ENCODE measurements at regions not wholly inside any gene's neighbourhood (a gene's known extent, or its start where the extent isn't known, plus 50 kb on each side); places are given as distances from the start of the nearest gene placed in this dataset.

DNA sequence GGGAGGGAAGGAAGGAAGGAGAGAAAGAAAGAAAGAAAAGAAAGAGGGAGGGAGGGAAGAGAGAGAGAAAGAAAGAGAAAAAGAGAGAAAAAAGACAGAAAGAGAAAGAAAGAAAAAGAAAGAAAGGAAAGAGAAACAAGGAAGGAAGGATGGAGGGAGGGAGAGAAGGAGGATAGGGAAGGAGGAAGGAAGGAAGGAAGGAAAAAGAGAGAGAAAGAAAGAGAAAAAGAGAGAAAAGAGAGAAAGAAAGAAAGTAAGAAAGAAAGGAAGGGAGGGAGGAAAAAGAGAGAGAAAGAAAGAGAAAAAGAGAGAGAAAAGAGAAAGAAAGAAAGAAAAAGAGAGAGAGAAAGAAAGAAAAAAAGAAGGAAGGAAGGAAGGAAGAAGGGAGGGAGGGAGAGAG is 105.8 kb upstream of the RBPJ start (continued):
- TF ChIP-seq, protein P1, sequence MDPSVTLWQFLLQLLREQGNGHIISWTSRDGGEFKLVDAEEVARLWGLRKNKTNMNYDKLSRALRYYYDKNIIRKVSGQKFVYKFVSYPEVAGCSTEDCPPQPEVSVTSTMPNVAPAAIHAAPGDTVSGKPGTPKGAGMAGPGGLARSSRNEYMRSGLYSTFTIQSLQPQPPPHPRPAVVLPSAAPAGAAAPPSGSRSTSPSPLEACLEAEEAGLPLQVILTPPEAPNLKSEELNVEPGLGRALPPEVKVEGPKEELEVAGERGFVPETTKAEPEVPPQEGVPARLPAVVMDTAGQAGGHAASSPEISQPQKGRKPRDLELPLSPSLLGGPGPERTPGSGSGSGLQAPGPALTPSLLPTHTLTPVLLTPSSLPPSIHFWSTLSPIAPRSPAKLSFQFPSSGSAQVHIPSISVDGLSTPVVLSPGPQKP (IDR thresholded peaks at IDR 0.05; ENCODE audit: low read depth, low read length): no peak
- TF ChIP-seq EP300 (IDR thresholded peaks at IDR 0.05; ENCODE audit: borderline replicate concordance in 1 of 2, control insufficient read depth in 1 of 2, low read depth in 2 of 2, low read length in 2 of 2) (no peak), EZH2 (IDR thresholded peaks at IDR 0.05; ENCODE audit: borderline replicate concordance, control insufficient read depth, low read depth, low read length) (no peak)

DNA sequence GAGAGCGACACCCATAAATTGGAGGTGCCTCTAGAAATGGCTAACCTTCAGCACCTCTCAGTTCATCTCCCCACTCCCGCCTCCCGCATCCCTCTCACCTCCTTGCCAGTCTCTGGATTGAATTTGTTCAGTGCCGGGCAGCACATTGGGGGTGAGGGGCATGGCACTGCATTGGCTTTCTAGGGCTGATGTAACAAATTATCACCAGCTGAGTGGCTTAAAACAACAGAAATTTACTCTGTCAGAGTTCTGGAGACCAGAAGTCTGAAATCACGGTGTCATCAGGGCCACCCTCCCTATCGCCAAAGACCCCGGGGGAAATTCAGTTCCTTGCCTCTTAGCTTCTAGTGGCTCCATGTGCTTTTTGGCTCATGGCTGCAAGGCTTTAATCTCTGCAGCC is 105.1 kb upstream of the RBPJ start:
- ChIA-PET CTCF (no interaction called here), POLR2A (interaction anchor here (0.6 kb wide), 1 partner anchor 103 kb away, joined by 6 read pairs; no protein-coding TSS in a partner anchor), SMC1A (ENCODE audit: uncharacterized antibody, unreplicated experiment) (interaction anchor here (2.8 kb wide), 1 partner anchor 133 kb away, joined by 8 read pairs; no protein-coding TSS in a partner anchor), RAD21 (ENCODE audit: unreplicated experiment) (interaction anchor here (1.2 to 1.4 kb wide), 2 partner anchors 21 to 102 kb away, joined by 4 read pairs; no protein-coding TSS in a partner anchor)
- intact Hi-C loops (cut with micrococcal nuclease; ENCODE audit: unreplicated experiment): no loop called here
- H3K27ac ChIP-seq (ENCODE audit: control insufficient read depth, insufficient read depth): no peak overlapping the region
- no peak overlapping the region for H3K4me2 ChIP-seq (ENCODE audit: control insufficient read depth, insufficient read depth)
- no TSS peak for BruUV-seq (replicated peaks)
- no peak overlapping the region for H2AFZ ChIP-seq (ENCODE audit: control insufficient read depth, low read depth, low read length)
- H3K79me2 ChIP-seq (ENCODE audit: control insufficient read depth, insufficient read depth, low read length): no peaks in the 10 kb centered on the region
- no peaks in the 10 kb centered on the region for H4K20me1 ChIP-seq (ENCODE audit: control insufficient read depth, insufficient read depth)
- peaks cover 10% of the 10 kb centered on the region for H3K4me1 ChIP-seq (ENCODE audit: control insufficient read depth, insufficient read depth, low read length)
- H3K36me3 ChIP-seq (ENCODE audit: control insufficient read depth in 2 of 2, insufficient read depth in 2 of 2, low read length in 1 of 2): no peaks in the 10 kb centered on the region
- no peak overlapping the region for H3K9ac ChIP-seq (ENCODE audit: control insufficient read depth, insufficient read depth, low read length)
- 96% methylated on average over 7 of the region's 7 CpGs for WGBS (ENCODE audit: insufficient coverage, insufficient replicate concordance, low lambda C conversion rate, missing lambda C conversion rate)
- FAIRE-seq (no peak), ATAC-seq (no peak), DNase-seq (ENCODE audit: low read depth, low spot score) (no peak)
- no peaks in the 10 kb centered on the region for H3K9me3 ChIP-seq (replicated peaks; ENCODE audit: control insufficient read depth, insufficient read depth, low read length)
- no peaks in the 10 kb centered on the region for H3K27me3 ChIP-seq (replicated peaks in 1 of 2; ENCODE audit: control insufficient read depth in 2 of 2, insufficient read depth in 2 of 2, low read length in 1 of 2)
- in situ Hi-C loops (cut with MboI): no loop called here
- no peak overlapping the region for H3K4me3 ChIP-seq
- TF ChIP-seq NR2F1 (conservative IDR thresholded peaks at IDR 0.05) (no peak), TCF12 (IDR thresholded peaks at IDR 0.05; ENCODE audit: low read depth, low read length) (no peak), GATAD2B (conservative IDR thresholded peaks at IDR 0.05; ENCODE audit: low read depth) (no peak), CBX3 (IDR thresholded peaks at IDR 0.05; ENCODE audit: borderline replicate concordance, low read depth) (no peak), TCF3 (IDR thresholded peaks at IDR 0.05; ENCODE audit: borderline replicate concordance, insufficient read depth, low read depth, low read length) (no peak)
- TF ChIP-seq, protein P2, sequence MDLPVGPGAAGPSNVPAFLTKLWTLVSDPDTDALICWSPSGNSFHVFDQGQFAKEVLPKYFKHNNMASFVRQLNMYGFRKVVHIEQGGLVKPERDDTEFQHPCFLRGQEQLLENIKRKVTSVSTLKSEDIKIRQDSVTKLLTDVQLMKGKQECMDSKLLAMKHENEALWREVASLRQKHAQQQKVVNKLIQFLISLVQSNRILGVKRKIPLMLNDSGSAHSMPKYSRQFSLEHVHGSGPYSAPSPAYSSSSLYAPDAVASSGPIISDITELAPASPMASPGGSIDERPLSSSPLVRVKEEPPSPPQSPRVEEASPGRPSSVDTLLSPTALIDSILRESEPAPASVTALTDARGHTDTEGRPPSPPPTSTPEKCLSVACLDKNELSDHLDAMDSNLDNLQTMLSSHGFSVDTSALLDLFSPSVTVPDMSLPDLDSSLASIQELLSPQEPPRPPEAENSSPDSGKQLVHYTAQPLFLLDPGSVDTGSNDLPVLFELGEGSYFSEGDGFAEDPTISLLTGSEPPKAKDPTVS (IDR thresholded peaks at IDR 0.05; ENCODE audit: low read depth, low read length): no peak
- TF ChIP-seq, protein P3, sequence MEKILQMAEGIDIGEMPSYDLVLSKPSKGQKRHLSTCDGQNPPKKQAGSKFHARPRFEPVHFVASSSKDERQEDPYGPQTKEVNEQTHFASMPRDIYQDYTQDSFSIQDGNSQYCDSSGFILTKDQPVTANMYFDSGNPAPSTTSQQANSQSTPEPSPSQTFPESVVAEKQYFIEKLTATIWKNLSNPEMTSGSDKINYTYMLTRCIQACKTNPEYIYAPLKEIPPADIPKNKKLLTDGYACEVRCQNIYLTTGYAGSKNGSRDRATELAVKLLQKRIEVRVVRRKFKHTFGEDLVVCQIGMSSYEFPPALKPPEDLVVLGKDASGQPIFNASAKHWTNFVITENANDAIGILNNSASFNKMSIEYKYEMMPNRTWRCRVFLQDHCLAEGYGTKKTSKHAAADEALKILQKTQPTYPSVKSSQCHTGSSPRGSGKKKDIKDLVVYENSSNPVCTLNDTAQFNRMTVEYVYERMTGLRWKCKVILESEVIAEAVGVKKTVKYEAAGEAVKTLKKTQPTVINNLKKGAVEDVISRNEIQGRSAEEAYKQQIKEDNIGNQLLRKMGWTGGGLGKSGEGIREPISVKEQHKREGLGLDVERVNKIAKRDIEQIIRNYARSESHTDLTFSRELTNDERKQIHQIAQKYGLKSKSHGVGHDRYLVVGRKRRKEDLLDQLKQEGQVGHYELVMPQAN (conservative IDR thresholded peaks at IDR 0.05): no peak
- TF ChIP-seq, protein P4, sequence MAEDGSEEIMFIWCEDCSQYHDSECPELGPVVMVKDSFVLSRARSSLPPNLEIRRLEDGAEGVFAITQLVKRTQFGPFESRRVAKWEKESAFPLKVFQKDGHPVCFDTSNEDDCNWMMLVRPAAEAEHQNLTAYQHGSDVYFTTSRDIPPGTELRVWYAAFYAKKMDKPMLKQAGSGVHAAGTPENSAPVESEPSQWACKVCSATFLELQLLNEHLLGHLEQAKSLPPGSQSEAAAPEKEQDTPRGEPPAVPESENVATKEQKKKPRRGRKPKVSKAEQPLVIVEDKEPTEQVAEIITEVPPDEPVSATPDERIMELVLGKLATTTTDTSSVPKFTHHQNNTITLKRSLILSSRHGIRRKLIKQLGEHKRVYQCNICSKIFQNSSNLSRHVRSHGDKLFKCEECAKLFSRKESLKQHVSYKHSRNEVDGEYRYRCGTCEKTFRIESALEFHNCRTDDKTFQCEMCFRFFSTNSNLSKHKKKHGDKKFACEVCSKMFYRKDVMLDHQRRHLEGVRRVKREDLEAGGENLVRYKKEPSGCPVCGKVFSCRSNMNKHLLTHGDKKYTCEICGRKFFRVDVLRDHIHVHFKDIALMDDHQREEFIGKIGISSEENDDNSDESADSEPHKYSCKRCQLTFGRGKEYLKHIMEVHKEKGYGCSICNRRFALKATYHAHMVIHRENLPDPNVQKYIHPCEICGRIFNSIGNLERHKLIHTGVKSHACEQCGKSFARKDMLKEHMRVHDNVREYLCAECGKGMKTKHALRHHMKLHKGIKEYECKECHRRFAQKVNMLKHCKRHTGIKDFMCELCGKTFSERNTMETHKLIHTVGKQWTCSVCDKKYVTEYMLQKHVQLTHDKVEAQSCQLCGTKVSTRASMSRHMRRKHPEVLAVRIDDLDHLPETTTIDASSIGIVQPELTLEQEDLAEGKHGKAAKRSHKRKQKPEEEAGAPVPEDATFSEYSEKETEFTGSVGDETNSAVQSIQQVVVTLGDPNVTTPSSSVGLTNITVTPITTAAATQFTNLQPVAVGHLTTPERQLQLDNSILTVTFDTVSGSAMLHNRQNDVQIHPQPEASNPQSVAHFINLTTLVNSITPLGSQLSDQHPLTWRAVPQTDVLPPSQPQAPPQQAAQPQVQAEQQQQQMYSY (CRISPR knock-in tag; IDR thresholded peaks at IDR 0.05): no peak
